Breast epithelium (tissue), 4 donors: ENCODE measurements at regions not wholly inside any gene's neighbourhood (a gene's known extent, or its start where the extent isn't known, plus 50 kb on each side); places are given as distances from the start of the nearest gene placed in this dataset.
"Not testable (repeated sequence)": the region's sequence is repeated elsewhere in the genome, so short reads cannot be mapped to it uniquely, and the experiment has no call there.

Experiments
- DNase-seq, 2 donors: peaks; one replicate each; pipeline ENCODE4 v3.0.0-alpha.2; 2019; ENCODE audit warnings: low spot score in 2 of 2
- H3K27ac ChIP-seq, 2 donors: fragments of 200-600 bp; sonication (generic) in 1 of 2; one replicate each; pipeline ENCODE4 v1.5.1; 2016 to 2019; ENCODE audit warnings: mild to moderate bottlenecking in 1 of 2
- H3K27me3 ChIP-seq, 2 donors: fragments of 200-600 bp; sonication (generic) in 1 of 2; one replicate each; pipeline versions ENCODE4 v1.5.1 to v1.6.0; 2017 to 2019; ENCODE audit warnings: control low read depth in 1 of 2, mild to moderate bottlenecking in 1 of 2
- H3K36me3 ChIP-seq: fragments of 200-600 bp; one replicate; pipeline ENCODE4 v1.5.1; 2019
- H3K4me1 ChIP-seq, 2 donors: fragments of 200-600 bp; sonication (generic); one replicate each; pipeline ENCODE4 v1.5.1; 2016 to 2019; ENCODE audit warnings: control low read depth in 1 of 2
- H3K4me3 ChIP-seq, 3 donors: fragments of 200-600 bp; sonication (generic); 1 replicate in 2 of 3; 2 replicates in 1 of 3; pipeline ENCODE4 v1.5.1; 2016 to 2019; ENCODE audit warnings: mild to moderate bottlenecking in 3 of 3, moderate library complexity in 2 of 3
- H3K9me3 ChIP-seq, 2 donors: fragments of 200-600 bp; sonication (generic) in 1 of 2; one replicate each; pipeline ENCODE4 v1.5.1; 2016 to 2019; ENCODE audit warnings: control low read depth in 1 of 2
- POLR2A ChIP-seq: fragments of 450-650 bp; IDR thresholded peaks from one replicate; pipeline ENCODE4 v1.6.1; 2016; ENCODE audit warnings: antibody characterized with exemption, mild to moderate bottlenecking, moderate library complexity
- POLR2AphosphoS5 ChIP-seq, 3 donors: sonication (generic); formaldehyde crosslinking; IDR thresholded peaks; one replicate each; pipeline ENCODE4 v1.6.1; 2017; ENCODE audit warnings: antibody characterized with exemption in 3 of 3
- intact Hi-C: fragments of 100-400 bp; cut with DNase I; formaldehyde crosslinking; loops from one replicate; pipeline ENCODE4 v1.15.1; 2023; ENCODE audit warnings: low total_unique reads
- TF ChIP-seq, protein P1 (sequence below), 3 donors: fragments of 450-650 bp; IDR thresholded peaks; one replicate each; pipeline ENCODE4 v1.5.1; 2016 to 2017; ENCODE audit warnings: antibody characterized with exemption in 3 of 3, mild to moderate bottlenecking in 3 of 3, moderate library complexity in 3 of 3

GRCh38 chr12:11545484-11546330 lies 103.8 kb upstream of the ETV6 start:
- DNase-seq, result no peak
- H3K27me3 ChIP-seq, result no peaks in the 10 kb centered on the region
- no peak overlapping the region for H3K4me3 ChIP-seq
- no peaks in the 10 kb centered on the region for H3K4me1 ChIP-seq
- no peaks in the 10 kb centered on the region for H3K36me3 ChIP-seq
- peak overlapping the region in 1 of 2 donors; percentile 68 for H3K27ac ChIP-seq
- no peaks in the 10 kb centered on the region for H3K9me3 ChIP-seq
- TF ChIP-seq POLR2A (no peak), POLR2AphosphoS5 (IDR thresholded peaks at IDR 0.05) (no peak)
- TF ChIP-seq, protein P1, sequence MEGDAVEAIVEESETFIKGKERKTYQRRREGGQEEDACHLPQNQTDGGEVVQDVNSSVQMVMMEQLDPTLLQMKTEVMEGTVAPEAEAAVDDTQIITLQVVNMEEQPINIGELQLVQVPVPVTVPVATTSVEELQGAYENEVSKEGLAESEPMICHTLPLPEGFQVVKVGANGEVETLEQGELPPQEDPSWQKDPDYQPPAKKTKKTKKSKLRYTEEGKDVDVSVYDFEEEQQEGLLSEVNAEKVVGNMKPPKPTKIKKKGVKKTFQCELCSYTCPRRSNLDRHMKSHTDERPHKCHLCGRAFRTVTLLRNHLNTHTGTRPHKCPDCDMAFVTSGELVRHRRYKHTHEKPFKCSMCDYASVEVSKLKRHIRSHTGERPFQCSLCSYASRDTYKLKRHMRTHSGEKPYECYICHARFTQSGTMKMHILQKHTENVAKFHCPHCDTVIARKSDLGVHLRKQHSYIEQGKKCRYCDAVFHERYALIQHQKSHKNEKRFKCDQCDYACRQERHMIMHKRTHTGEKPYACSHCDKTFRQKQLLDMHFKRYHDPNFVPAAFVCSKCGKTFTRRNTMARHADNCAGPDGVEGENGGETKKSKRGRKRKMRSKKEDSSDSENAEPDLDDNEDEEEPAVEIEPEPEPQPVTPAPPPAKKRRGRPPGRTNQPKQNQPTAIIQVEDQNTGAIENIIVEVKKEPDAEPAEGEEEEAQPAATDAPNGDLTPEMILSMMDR (IDR thresholded peaks at IDR 0.05), result no peak
- intact Hi-C loops, result no loop called here

- H3K4me3 ChIP-seq, result peak overlapping the region in 2 of 3 donors; percentile 40 to 69
- H3K27ac ChIP-seq, result peak overlapping the region; percentile 68 to 74
- DNase-seq, H3K9me3 ChIP-seq, H3K36me3 ChIP-seq, intact Hi-C loops, H3K4me1 ChIP-seq, H3K27me3 ChIP-seq: not testable (repeated sequence)
Observed at GRCh38 chr12:11546582-11547270, 102.7 kb upstream of the ETV6 start.

DNA sequence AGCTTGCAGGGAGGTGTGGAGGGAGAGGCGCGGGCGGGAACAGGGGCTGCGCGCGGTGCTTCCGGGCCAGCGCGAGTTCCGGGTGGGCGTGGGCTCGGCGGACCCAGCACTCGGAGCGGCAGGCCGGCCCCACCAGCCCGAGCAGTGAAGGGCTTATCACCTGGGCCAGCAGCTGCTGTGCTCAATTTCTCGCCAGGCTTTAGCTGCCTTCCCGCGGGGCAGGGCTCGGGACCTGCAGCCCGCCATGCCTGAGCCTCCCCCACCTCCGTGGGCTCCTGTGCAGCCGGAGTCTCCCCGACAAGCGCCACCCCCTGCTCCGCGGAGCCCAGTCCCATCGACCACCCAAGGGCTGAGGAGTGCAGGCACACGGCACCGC lies 102.2 kb upstream of the ETV6 start:
- H3K4me3 ChIP-seq, result peak overlapping the region in 2 of 3 donors; percentile 40 to 69
- H3K27me3 ChIP-seq, H3K9me3 ChIP-seq, H3K36me3 ChIP-seq, DNase-seq, H3K4me1 ChIP-seq, intact Hi-C loops: not testable (repeated sequence)
- peak overlapping the region; percentile 68 to 74 for H3K27ac ChIP-seq

- TF ChIP-seq POLR2AphosphoS5 (IDR thresholded peaks at IDR 0.05) (no peak), POLR2A (no peak)
- TF ChIP-seq, protein P1 (IDR thresholded peaks at IDR 0.05), result no peak
- no peak overlapping the region for H3K4me3 ChIP-seq
- no peaks in the 10 kb centered on the region for H3K9me3 ChIP-seq
- no peaks in the 10 kb centered on the region for H3K36me3 ChIP-seq
- intact Hi-C loops, result no loop called here
- no peaks in the 10 kb centered on the region for H3K4me1 ChIP-seq
- no peak overlapping the region for H3K27ac ChIP-seq
- H3K27me3 ChIP-seq, result no peaks in the 10 kb centered on the region
- DNase-seq, result no peak
Observed at GRCh38 chr12:11549119-11549518, 100.4 kb upstream of the ETV6 start.

- intact Hi-C loops, result no loop called here
- H3K27me3 ChIP-seq, result no peaks in the 10 kb centered on the region
- no peak for DNase-seq
- H3K27ac ChIP-seq, result no peak overlapping the region
- H3K36me3 ChIP-seq, result no peaks in the 10 kb centered on the region
- no peaks in the 10 kb centered on the region for H3K9me3 ChIP-seq
- H3K4me3 ChIP-seq, result no peak overlapping the region
- TF ChIP-seq POLR2AphosphoS5 (IDR thresholded peaks at IDR 0.05) (no peak), POLR2A (no peak)
- TF ChIP-seq, protein P1 (IDR thresholded peaks at IDR 0.05), result peak; percentile 45 to 55 (median 53)
- no peaks in the 10 kb centered on the region for H3K4me1 ChIP-seq
Observed at GRCh38 chr12:11553871-11554533, 95.5 kb upstream of the ETV6 start.

DNA sequence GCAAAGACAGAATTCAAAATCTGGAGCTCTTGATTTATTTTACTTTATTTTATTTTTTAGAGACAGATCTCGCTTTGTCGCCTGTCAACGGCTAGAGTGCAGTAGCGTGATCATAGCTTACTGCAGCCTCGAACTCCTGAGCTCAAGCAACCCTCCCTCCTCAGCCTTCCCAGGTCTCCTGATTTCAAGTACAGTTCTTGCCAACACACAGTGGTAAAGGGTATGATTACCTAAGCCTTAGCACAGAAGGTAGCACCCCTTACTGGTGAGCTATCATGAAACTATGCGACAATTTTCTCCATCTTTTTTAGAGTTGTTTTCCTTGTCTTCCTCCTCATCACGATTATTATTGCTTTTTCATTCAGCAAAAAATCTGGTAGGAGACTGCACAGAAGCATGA lies 94.3 kb upstream of the ETV6 start:
- Histone ChIP-seq H3K27me3 (no peaks in the 10 kb centered on the region), H3K36me3 (no peaks in the 10 kb centered on the region), H3K27ac (peak overlapping the region; percentile 67 to 82), H3K4me3 (no peak overlapping the region), H3K4me1 (no peaks in the 10 kb centered on the region), H3K9me3 (no peaks in the 10 kb centered on the region)
- intact Hi-C loops, result no loop called here
- TF ChIP-seq POLR2A, result no peak
- TF ChIP-seq, protein P1 (IDR thresholded peaks at IDR 0.05), result no peak
- TF ChIP-seq POLR2AphosphoS5 (IDR thresholded peaks at IDR 0.05), result no peak
- no peak for DNase-seq
